GM19372 (cell line): ENCODE measurements at regions not wholly inside any gene's neighbourhood (a gene's known extent, or its start where the extent isn't known, plus 50 kb on each side); places are given as distances from the start of the nearest gene placed in this dataset.
A peak's percentile ranks its signal among the peaks of the same experiment; 100 is the strongest.

ENCODE experiments used
- ATAC-seq: cut with Tn5 transposase; IDR thresholded peaks from one replicate; pipeline ENCODE4 v1.9.1; 2021; ENCODE audit warnings: mild to moderate bottlenecking, low read depth, moderate library complexity; ENCODE audit not compliant: unreplicated experiment

DNA sequence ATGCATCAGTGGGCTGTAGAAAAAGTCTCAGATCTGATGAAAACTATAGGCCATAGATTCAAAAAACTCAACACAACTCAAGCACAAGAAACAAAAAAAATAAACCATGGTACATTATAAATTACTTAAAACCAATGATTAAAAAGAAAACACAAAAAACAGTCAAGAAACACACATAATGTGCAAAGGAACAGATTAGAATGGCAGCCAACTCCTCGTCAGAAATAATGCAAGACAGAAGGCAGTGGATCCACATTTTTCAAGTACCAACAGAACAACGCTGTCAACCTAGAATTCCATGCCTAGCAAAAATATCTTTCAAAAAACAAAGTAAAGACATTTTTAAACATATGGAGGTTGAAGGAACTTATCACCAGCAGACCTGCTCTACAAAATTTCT lies 69.7 kb downstream of the PSMB1 start:
- no peak for ATAC-seq

- ATAC-seq = no peak
Measured at GRCh38 chr6:170480050-170480692, 72.9 kb downstream of the PSMB1 start.

GRCh38 chr6:170476360-170476759 lies 76.7 kb downstream of the PSMB1 start:
- no peak for ATAC-seq

DNA sequence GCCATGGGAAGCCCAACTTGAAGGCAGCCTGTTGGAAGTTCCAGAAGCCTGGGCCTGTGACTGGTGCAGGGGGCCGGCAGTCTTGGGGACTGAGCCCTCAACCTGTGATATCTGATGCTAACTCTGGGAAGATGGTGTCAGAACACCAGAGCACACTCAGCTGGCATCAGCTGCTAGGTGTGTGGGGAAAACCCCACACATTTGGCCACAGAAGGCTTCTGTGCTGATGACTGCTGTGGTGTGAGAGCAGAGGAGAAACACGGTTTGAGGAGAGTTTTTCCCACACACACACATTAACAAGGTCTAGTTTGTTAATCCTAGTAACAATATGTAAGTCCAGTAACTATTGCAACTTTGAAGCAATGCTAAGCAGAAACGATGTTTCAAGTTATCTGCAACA lies 78.0 kb downstream of the PSMB1 start:
- ATAC-seq = no peak

DNA sequence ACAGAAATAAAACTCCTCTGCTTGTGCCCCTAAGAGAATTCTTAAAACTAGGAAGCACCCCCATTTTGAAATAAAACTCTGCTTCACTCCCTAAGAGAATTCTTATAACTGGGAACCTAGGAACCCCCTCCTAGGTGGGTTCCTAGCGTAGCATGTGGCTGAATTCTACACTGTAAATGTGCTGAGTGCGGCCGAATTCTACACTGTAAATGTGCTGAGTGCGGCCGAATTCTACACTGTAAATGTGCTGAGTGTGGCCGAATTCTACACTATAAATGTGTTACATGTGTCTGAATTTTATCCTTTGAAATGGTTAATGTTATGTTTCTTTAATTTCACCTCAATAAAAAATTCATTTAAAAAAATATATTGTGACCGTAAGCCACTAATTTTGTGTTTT lies 79.3 kb downstream of the PSMB1 start:
- ATAC-seq = no peak

DNA sequence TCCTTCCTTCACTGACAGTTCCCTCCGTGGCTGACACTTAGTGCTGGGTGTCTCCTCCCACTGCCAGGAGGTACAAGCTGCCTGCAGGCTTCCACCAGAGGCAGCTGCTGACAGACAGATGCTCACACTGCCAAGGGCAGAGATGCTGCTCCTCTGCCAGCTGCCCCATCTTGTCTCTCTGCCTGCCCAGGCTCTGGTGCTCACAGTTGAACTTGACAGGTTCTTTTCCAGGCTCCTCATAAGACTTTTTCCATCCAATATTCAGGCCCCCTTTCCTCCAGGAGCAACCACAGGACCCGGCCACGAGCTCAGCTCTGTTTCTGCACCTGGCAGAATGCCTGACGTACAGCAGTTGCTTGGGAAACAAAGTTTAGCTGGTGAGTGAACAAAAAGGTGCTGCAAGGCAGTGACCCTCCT lies 79.8 kb downstream of the PSMB1 start:
- no peak for ATAC-seq

DNA sequence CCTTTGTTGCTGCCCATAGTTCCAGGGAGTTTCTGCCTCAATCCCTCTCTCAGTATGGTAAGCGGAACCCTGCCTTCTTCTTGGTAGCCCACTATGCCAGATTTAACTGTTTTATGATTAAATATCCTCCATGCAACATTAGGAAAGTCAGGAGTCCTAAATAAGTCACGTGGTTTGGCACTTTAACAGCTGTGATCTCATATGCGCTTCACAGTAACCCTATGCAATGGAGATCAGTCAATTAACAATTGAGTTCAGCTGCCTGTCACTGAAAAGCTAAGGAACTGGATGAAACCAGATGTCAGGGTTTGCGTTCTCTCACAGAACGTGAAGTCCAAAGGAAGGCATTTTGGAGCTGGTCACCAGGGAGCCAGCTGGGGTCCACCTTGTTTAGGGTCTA lies 81.6 kb downstream of the PSMB1 start:
- no peak for ATAC-seq

- ATAC-seq = no peak
Measured at GRCh38 chr6:170470734-170471133, 82.4 kb downstream of the PSMB1 start.

DNA sequence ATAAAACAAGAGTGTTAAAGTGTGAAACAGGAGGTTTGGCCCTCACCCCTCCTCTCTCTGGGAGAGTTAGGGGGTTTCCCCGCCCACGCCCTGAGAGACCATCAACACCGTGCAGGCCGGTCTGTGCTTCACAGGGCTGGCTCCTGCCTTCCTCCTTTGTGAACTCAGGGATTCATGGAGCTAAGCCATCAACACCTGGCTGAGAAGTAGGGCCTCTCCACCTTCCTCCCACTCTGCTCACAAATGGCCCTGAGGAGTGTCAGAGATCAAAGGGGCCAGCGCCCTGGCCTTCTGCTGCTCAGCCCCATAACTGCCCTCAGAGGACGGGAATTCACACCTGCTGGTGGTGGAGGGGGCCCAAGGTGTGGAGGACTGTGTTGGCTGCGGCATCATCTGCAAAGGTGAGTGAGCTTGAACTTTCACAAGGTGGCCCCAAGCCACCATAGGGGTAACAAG lies 88.6 kb downstream of the PSMB1 start:
- ATAC-seq = no peak

DNA sequence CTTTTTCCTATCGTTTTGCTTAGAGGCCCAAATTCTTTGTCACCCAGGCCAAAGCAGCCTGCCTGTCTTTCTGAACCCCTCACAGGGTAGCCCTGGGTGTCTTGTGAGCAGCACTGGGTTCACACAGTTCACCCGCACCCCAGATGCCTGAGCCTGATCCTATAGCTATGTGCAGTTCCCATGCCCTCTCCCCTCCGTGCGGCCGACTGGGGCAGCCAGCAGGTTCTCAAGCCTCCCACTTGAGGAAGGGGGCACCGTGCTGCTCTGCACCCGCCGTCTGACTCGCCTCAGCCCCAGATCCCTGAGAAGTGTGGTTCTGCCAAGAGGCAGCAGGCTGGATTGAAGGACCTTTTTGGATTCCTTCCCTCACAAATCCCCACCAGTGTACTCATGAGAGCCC lies 89.0 kb downstream of the PSMB1 start:
- ATAC-seq = no peak

- ATAC-seq = no peak
Measured at GRCh38 chr6:170463101-170463721, 89.9 kb downstream of the PSMB1 start.

GRCh38 chr6:170462366-170463020 lies 90.6 kb downstream of the PSMB1 start:
- no peak for ATAC-seq

GRCh38 chr6:170461556-170462365 lies 91.3 kb downstream of the PSMB1 start:
- no peak for ATAC-seq

GRCh38 chr6:170461111-170461510 lies 92.0 kb downstream of the PSMB1 start:
- ATAC-seq = no peak

GRCh38 chr6:170460641-170461040 lies 92.5 kb downstream of the PSMB1 start:
- ATAC-seq = no peak

- ATAC-seq = peak; percentile 83
Measured at GRCh38 chr6:170459451-170459850, 93.7 kb downstream of the PSMB1 start.

- ATAC-seq = no peak
Measured at GRCh38 chr6:170456886-170457698, 96.0 kb downstream of the PSMB1 start.
